ENCODE measurements at regions not wholly inside any gene's neighbourhood (a gene's known extent, or its start where the extent isn't known, plus 50 kb on each side); places are given as distances from the start of the nearest gene placed in this dataset.
A peak's percentile ranks its signal among the peaks of the same experiment; 100 is the strongest.

DNA sequence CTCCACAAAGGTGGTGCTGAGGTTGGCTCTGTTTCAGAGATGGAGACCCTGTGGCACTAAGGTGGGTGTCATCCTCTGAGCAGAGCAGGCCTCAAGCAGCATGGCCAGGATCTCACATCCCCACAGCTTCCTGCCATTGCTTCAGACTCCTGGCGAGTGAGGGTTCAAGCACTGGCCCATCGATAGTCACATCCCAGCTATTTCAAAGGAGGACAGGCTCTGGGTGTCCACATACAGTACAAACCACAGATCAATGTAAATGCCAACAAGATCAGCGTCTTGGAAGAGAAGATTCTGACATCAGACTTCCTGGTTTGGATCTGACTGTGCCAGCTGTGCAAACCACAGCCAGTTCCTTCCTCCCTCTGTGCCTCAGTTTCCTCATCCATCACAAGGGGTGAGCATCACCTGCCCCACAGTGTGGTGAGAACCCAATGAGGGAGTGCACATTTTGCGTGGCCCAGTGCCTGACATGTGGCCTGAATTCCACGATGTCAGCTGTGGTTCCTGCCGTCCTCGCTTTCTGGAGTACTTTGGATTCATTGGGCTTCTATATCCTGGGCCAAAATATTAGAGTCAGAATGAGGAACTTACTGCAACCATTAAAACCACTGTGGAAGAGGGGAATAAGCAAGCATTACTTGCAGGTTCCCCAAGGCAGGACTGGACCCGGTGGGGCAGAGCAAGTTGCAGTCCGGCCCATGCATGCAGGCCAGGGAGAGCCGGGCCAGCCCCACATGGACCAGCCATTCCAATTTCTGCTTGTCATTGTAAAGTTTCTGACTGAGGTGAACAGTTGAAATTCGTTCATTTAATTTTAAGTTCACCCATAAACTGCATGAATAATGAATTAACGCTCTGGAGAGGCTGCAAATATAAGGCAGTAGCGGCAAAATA, 236.0 kb downstream of the TTLL2 start:
- no peaks in the 10 kb centered on the region for H3K36me3 ChIP-seq (replicated peaks in 1 of 2; ENCODE audit: control insufficient read depth in 1 of 2, insufficient read depth in 2 of 2, low read length in 2 of 2)
- in situ Hi-C loops (cut with HindIII; ENCODE audit: extremely low pct_ligation_motif_present, low pct_unique_long_range_greater_than_20kb), result no loop called here
- no peaks in the 10 kb centered on the region for H3K79me2 ChIP-seq (ENCODE audit: insufficient read depth, low read length)
- no peak overlapping the region for H2AFZ ChIP-seq (ENCODE audit: low read length)
- DNase-seq (ENCODE audit: low spot score) (no peak), ATAC-seq (peak; percentile 2; the same call in 1 of the 3 replicates), FAIRE-seq (no peak)
- no peaks in the 10 kb centered on the region for H4K20me1 ChIP-seq (ENCODE audit: insufficient read depth, low read length)
- no peaks in the 10 kb centered on the region for H3K9me3 ChIP-seq (ENCODE audit: low read length)
- POLR2A ChIA-PET, result interaction anchor here (0.7 to 1.2 kb wide), 7 partner anchors 7 to 202 kb away, joined by 3 read pairs; no protein-coding TSS in a partner anchor
- no TSS peak for BruUV-seq (replicated peaks)
- no peaks in the 10 kb centered on the region for H3K27me3 ChIP-seq (ENCODE audit: control insufficient read depth in 1 of 2, insufficient read depth in 2 of 2, low read length in 2 of 2)
- WGBS (ENCODE audit: low lambda C conversion rate), result 86% methylated on average over 13 of the region's 13 CpGs
- peak overlapping the region; percentile 83 for H3K4me2 ChIP-seq (ENCODE audit: low read depth, low read length)
- intact Hi-C loops (cut with micrococcal nuclease; ENCODE audit: unreplicated experiment), result no loop called here
- H3K4me3 ChIP-seq (replicated peaks in 1 of 3; ENCODE audit: insufficient read depth in 1 of 3, low read depth in 2 of 3, low read length in 3 of 3), result no peak overlapping the region
- H3K4me1 ChIP-seq (ENCODE audit: insufficient read depth, low read length), result peaks cover 54% of the 10 kb centered on the region
- CTCF ChIA-PET (ENCODE audit: low intra/inter-chr PET ratio, low total read pairs), result no interaction called here
- H3K27ac ChIP-seq (ENCODE audit: extremely low read length, insufficient read depth, low read length), result peak overlapping the region; percentile 81
- H3K9ac ChIP-seq (ENCODE audit: insufficient read depth, low read depth, low read length), result no peak overlapping the region
- TF ChIP-seq ZUFSP (CRISPR knock-in tag; IDR thresholded peaks at IDR 0.05; ENCODE audit: borderline replicate concordance) (no peak), MAFK (conservative IDR thresholded peaks at IDR 0.05 in 1 of 2, IDR thresholded peaks at IDR 0.05 in 1 of 2; ENCODE audit: low read length in 2 of 2) (no peak), TGIF2 (CRISPR knock-in tag; IDR thresholded peaks at IDR 0.05) (no peak), ZNF703 (CRISPR knock-in tag; IDR thresholded peaks at IDR 0.05; ENCODE audit: borderline replicate concordance) (no peak), POLR2AphosphoS5 (IDR thresholded peaks at IDR 0.05; ENCODE audit: low read depth, low read length) (no peak), ZNF660 (CRISPR knock-in tag; IDR thresholded peaks at IDR 0.05; ENCODE audit: borderline replicate concordance, low read depth) (no peak), HMG20A (CRISPR knock-in tag; IDR thresholded peaks at IDR 0.05; ENCODE audit: borderline replicate concordance) (no peak), ZNF276 (CRISPR knock-in tag; IDR thresholded peaks at IDR 0.05; ENCODE audit: low read depth) (no peak), ZNF709 (CRISPR knock-in tag; IDR thresholded peaks at IDR 0.05) (no peak), ZNF234 (CRISPR knock-in tag; conservative IDR thresholded peaks at IDR 0.05) (no peak), FOXP1 (IDR thresholded peaks at IDR 0.05) (no peak), FOXP1 (CRISPR knock-in tag; IDR thresholded peaks at IDR 0.05) (no peak), EED (CRISPR knock-in tag; IDR thresholded peaks at IDR 0.05) (0 out of 2 replicates have a peak, but pooled peaks have one; percentile 30), E2F2 (CRISPR knock-in tag; IDR thresholded peaks at IDR 0.05; ENCODE audit: borderline replicate concordance) (no peak), MXI1 (IDR thresholded peaks at IDR 0.05; ENCODE audit: borderline replicate concordance, low read depth, low read length) (no peak)
- TF ChIP-seq, protein P1, sequence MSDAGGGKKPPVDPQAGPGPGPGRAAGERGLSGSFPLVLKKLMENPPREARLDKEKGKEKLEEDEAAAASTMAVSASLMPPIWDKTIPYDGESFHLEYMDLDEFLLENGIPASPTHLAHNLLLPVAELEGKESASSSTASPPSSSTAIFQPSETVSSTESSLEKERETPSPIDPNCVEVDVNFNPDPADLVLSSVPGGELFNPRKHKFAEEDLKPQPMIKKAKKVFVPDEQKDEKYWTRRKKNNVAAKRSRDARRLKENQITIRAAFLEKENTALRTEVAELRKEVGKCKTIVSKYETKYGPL (CRISPR knock-in tag; IDR thresholded peaks at IDR 0.05), result no peak
